PFSK-1 (cell line): ENCODE measurements at regions not wholly inside any gene's neighbourhood (a gene's known extent, or its start where the extent isn't known, plus 50 kb on each side); places are given as distances from the start of the nearest gene placed in this dataset.

Experiments used
- POLR2AphosphoS5 ChIP-seq: IDR thresholded peaks from 2 replicates; pipeline ENCODE4 v1.6.1; 2012; ENCODE audit warnings: low read depth, mild to moderate bottlenecking, control low read depth, low read length, moderate library complexity
- SIN3A ChIP-seq: IDR thresholded peaks from 2 replicates; pipeline ENCODE4 v1.6.1; 2012; ENCODE audit warnings: mild to moderate bottlenecking, low read length, moderate library complexity, borderline replicate concordance; ENCODE audit not compliant: insufficient read depth
- TAF1 ChIP-seq: IDR thresholded peaks from 2 replicates; pipeline ENCODE4 v1.6.1; 2012; ENCODE audit warnings: low read length, control low read depth, borderline replicate concordance; ENCODE audit not compliant: insufficient read depth
- TF ChIP-seq, protein P1 (sequence below), 2 experiments: IDR thresholded peaks; 2 replicates each; pipeline versions ENCODE4 v1.6.1 to v1.8.0; 2011 to 2012; ENCODE audit warnings: low read depth in 2 of 2, low read length in 2 of 2, control low read depth in 1 of 2, inconsistent platforms in 1 of 2, mild to moderate bottlenecking in 1 of 2, moderate library complexity in 1 of 2; ENCODE audit not compliant: insufficient read depth in 1 of 2

DNA sequence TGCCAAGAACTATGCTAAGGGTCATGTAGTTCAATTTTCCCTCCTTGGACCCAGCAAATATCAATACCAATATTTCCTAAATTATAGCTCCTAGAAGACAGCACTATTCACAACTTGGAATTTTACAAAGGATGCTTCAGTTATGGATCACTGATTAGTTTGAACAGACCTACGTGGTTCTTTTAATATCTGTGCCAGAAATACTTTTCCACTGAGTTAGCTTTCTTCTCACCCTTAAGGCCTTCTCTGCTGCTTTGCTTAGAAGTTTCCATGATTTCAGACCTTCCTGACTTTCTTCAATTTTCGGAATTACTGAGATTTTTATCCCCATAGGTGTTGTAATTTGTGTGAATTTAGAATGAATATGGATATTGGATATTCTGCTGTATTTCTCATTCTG lies 380.4 kb downstream of the PSAT1 start:
- TF ChIP-seq, protein P1, sequence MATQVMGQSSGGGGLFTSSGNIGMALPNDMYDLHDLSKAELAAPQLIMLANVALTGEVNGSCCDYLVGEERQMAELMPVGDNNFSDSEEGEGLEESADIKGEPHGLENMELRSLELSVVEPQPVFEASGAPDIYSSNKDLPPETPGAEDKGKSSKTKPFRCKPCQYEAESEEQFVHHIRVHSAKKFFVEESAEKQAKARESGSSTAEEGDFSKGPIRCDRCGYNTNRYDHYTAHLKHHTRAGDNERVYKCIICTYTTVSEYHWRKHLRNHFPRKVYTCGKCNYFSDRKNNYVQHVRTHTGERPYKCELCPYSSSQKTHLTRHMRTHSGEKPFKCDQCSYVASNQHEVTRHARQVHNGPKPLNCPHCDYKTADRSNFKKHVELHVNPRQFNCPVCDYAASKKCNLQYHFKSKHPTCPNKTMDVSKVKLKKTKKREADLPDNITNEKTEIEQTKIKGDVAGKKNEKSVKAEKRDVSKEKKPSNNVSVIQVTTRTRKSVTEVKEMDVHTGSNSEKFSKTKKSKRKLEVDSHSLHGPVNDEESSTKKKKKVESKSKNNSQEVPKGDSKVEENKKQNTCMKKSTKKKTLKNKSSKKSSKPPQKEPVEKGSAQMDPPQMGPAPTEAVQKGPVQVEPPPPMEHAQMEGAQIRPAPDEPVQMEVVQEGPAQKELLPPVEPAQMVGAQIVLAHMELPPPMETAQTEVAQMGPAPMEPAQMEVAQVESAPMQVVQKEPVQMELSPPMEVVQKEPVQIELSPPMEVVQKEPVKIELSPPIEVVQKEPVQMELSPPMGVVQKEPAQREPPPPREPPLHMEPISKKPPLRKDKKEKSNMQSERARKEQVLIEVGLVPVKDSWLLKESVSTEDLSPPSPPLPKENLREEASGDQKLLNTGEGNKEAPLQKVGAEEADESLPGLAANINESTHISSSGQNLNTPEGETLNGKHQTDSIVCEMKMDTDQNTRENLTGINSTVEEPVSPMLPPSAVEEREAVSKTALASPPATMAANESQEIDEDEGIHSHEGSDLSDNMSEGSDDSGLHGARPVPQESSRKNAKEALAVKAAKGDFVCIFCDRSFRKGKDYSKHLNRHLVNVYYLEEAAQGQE (IDR thresholded peaks at IDR 0.05; ENCODE audit: insufficient read depth in 1 of 2, low read depth in 2 of 2, low read length in 2 of 2): no peak
- TF ChIP-seq POLR2AphosphoS5 (no peak), TAF1 (no peak), SIN3A (no peak)
